Kidney (tissue), 13 donors: ENCODE measurements at regions not wholly inside any gene's neighbourhood (a gene's known extent, or its start where the extent isn't known, plus 50 kb on each side); places are given as distances from the start of the nearest gene placed in this dataset.

Experiments
- DNase-seq, 5 donors: peaks; one replicate each; pipeline ENCODE4 v3.0.0-alpha.2; 2013 to 2020
- FAIRE-seq: peaks from 2 replicates; lab custom pipeline; 2012; peaks lifted over from hg19 to GRCh38; lab: Jason Lieb, UNC
- H3K27ac ChIP-seq, 2 donors: one replicate each; pipeline ENCODE4 v1.7.0; 2013; ENCODE audit warnings: low read depth in 2 of 2, low read length in 2 of 2, inconsistent platforms in 1 of 2
- H3K27me3 ChIP-seq: one replicate; pipeline ENCODE4 v1.7.1; 2013; ENCODE audit warnings: low read length, inconsistent platforms; ENCODE audit not compliant: control insufficient read depth, insufficient read depth
- H3K36me3 ChIP-seq, 3 donors: one replicate each; pipeline versions ENCODE4 v1.7.0 to v1.7.1; 2013; ENCODE audit warnings: low read length in 3 of 3, control low read depth in 1 of 3, inconsistent platforms in 1 of 3; ENCODE audit not compliant: insufficient read depth in 3 of 3, control insufficient read depth in 2 of 3
- H3K4me1 ChIP-seq, 3 donors: one replicate each; pipeline versions ENCODE4 v1.7.0 to v1.7.1; 2013; ENCODE audit warnings: low read length in 3 of 3, inconsistent platforms in 1 of 3, low read depth in 1 of 3; ENCODE audit not compliant: control insufficient read depth in 2 of 3, insufficient read depth in 2 of 3
- H3K4me3 ChIP-seq, 3 donors: one replicate each; pipeline versions ENCODE4 v1.7.0 to v1.8.1; 2013; ENCODE audit warnings: low read length in 3 of 3, control low read depth in 1 of 3, inconsistent platforms in 1 of 3
- H3K9ac ChIP-seq, 3 donors: one replicate each; pipeline versions ENCODE4 v1.7.0 to v1.7.1; 2013; ENCODE audit warnings: low read length in 3 of 3, control low read depth in 1 of 3, inconsistent platforms in 1 of 3
- H3K9me3 ChIP-seq, 3 donors: one replicate each; pipeline versions ENCODE4 v1.7.0 to v1.7.1; 2013; ENCODE audit warnings: low read length in 3 of 3, control low read depth in 1 of 3, inconsistent platforms in 1 of 3; ENCODE audit not compliant: control insufficient read depth in 2 of 3, insufficient read depth in 1 of 3
- intact Hi-C: fragments of 100-400 bp; cut with DNase I; formaldehyde crosslinking; loops from one replicate; pipeline ENCODE4 v1.11.1; 2022
- TF ChIP-seq, protein P1 (sequence below): IDR thresholded peaks from 3 replicates; pipeline ENCODE4 v1.5.1; 2012; ENCODE audit warnings: mild to moderate bottlenecking, moderate library complexity, borderline replicate concordance; ENCODE audit not compliant: insufficient read depth; ENCODE audit errors: extremely low read depth
- donor health status: control.
- donor health status: control.
- donor health status: control.
- donor health status: control.
- donor health status: control.
- donor health status: DM: yes; HTN: yes; CAD: no.
- donor health status: Normal renal cell carcinoma (clear cell type).

DNA sequence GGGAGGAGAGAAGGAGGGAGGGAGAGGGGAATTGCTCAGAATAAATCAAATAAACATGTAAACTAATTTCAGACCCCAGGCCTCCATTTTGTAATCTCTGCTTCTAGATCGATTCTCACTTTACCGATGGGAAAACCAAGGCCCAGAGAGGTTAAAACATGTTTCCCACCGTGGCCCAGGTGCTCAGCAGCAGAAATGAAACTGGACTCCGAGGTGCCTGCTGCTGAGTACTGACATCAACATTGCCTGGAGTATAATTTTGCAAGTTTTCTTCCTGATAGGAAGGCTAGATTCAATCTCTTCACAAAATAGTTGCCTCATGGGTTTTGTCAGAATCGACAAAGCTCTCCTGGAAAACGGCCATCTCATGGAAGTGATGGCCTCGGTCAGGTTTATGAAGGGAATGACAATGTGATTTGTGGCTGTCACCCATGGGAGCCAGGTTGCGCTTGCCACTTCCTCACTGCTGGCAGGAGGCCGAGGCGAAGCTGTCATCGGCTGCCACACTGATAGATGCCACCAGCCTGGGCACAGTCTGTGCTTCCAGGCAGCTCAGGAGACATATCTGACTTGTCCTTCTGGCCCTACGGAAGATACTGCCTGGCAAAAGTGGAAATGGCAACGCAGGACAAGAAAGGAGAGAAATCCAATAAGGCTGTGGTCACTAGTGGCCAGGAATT lies 133.1 kb upstream of the LRRN1 start:
- no peak for DNase-seq
- H3K4me3 ChIP-seq, result no peak overlapping the region
- no peaks in the 10 kb centered on the region for H3K36me3 ChIP-seq
- peaks cover 0 to 2% (median 0%) of the 10 kb centered on the region in 3 donors for H3K9me3 ChIP-seq
- intact Hi-C loops, result no loop called here
- no peak overlapping the region for H3K27ac ChIP-seq
- no peak overlapping the region for H3K9ac ChIP-seq
- no peaks in the 10 kb centered on the region for H3K4me1 ChIP-seq
- no peak for FAIRE-seq
- no peaks in the 10 kb centered on the region for H3K27me3 ChIP-seq
- TF ChIP-seq, protein P1, sequence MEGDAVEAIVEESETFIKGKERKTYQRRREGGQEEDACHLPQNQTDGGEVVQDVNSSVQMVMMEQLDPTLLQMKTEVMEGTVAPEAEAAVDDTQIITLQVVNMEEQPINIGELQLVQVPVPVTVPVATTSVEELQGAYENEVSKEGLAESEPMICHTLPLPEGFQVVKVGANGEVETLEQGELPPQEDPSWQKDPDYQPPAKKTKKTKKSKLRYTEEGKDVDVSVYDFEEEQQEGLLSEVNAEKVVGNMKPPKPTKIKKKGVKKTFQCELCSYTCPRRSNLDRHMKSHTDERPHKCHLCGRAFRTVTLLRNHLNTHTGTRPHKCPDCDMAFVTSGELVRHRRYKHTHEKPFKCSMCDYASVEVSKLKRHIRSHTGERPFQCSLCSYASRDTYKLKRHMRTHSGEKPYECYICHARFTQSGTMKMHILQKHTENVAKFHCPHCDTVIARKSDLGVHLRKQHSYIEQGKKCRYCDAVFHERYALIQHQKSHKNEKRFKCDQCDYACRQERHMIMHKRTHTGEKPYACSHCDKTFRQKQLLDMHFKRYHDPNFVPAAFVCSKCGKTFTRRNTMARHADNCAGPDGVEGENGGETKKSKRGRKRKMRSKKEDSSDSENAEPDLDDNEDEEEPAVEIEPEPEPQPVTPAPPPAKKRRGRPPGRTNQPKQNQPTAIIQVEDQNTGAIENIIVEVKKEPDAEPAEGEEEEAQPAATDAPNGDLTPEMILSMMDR, result no peak

DNA sequence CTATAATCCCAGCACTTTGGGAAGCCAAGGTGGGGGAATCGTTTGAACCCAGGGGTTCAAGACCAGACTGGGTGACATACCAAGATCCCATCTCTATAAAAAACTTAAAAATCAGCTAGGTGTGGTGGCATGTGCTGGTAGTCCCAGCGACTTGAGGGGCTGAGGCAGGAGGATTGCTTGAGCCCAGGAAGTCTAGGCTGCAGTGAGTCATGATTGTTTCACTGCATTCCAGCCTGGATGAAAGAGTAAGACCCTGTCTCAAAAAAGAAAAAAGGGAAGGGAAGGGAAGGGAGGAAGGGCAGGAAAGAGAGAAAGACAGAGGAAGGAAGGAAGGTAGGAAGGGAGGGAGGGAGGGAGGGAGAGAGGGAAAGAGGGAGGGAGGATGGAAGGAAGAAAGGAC lies 133.7 kb upstream of the LRRN1 start:
- FAIRE-seq (no peak), DNase-seq (no peak)
- Histone ChIP-seq H3K27me3 (no peaks in the 10 kb centered on the region), H3K27ac (no peak overlapping the region), H3K9me3 (peaks cover 0 to 2% (median 0%) of the 10 kb centered on the region in 3 donors), H3K4me1 (no peaks in the 10 kb centered on the region), H3K4me3 (no peak overlapping the region), H3K36me3 (no peaks in the 10 kb centered on the region), H3K9ac (no peak overlapping the region)
- intact Hi-C loops, result no loop called here
- TF ChIP-seq, protein P1, result no peak

DNA sequence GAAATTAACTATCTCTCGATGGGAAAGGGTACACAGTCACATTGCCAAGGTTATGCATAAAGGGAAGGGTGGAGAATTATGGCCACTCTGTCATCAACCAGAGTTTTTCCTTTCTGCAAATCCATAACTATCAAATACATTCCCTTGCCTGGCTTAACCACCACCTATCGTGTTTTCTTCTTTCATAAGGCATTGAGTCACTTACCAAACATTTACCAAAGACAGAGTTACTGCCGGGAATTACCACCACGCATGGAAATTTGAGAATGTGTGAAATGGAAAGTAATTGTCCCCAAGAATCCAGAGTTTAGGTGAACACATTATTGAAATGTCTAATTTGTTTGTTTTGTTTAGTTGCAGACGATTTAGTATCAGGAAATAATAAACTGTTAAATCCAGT lies 134.3 kb upstream of the LRRN1 start:
- H3K27me3 ChIP-seq, result no peaks in the 10 kb centered on the region
- DNase-seq (no peak), FAIRE-seq (no peak)
- H3K4me1 ChIP-seq, result no peaks in the 10 kb centered on the region
- H3K36me3 ChIP-seq, result no peaks in the 10 kb centered on the region
- intact Hi-C loops, result no loop called here
- TF ChIP-seq, protein P1, result no peak
- H3K27ac ChIP-seq, result no peak overlapping the region
- no peak overlapping the region for H3K9ac ChIP-seq
- H3K4me3 ChIP-seq, result no peak overlapping the region
- H3K9me3 ChIP-seq, result peaks cover 0 to 2% (median 0%) of the 10 kb centered on the region in 3 donors
